OCI-LY3 (cell line): ENCODE measurements at regions not wholly inside any gene's neighbourhood (a gene's known extent, or its start where the extent isn't known, plus 50 kb on each side); places are given as distances from the start of the nearest gene placed in this dataset.

Experiments used
- H2AFZ ChIP-seq: fragments of 200-600, 300-600 bp; shearing (Covaris generic); 2 replicates; pipeline ENCODE4 v1.6.0; 2014; ENCODE audit warnings: antibody characterized with exemption, low read depth, low read length
- H3K27ac ChIP-seq: fragments of 200-600, 300-600 bp; sonication (generic); 2 replicates; pipeline ENCODE4 v1.5.1; 2014; ENCODE audit warnings: mild to moderate bottlenecking, low read length, moderate library complexity, mixed read lengths
- H3K27me3 ChIP-seq: fragments of 200-600, 300-600 bp; sonication (generic); 2 replicates; pipeline ENCODE4 v1.6.1; 2014; ENCODE audit warnings: low read depth, low read length, mixed read lengths
- H3K36me3 ChIP-seq: fragments of 200-600, 300-600 bp; sonication (generic); replicated peaks from 2 replicates; pipeline ENCODE3; 2014; ENCODE audit warnings: low read depth, low read length, mixed read lengths
- H3K4me1 ChIP-seq: fragments of 300-600, 200-600 bp; sonication (generic); 2 replicates; pipeline ENCODE4 v1.6.1; 2014; ENCODE audit warnings: low read length, mixed read lengths
- H3K4me2 ChIP-seq: fragments of 200-600, 300-600 bp; sonication (generic); 2 replicates; pipeline ENCODE4 v1.6.1; 2014; ENCODE audit warnings: low read length, mixed read lengths
- H3K4me3 ChIP-seq: fragments of 300-600, 200-600 bp; sonication (generic); 2 replicates; pipeline ENCODE4 v1.5.1; 2014; ENCODE audit warnings: antibody characterized with exemption, mild to moderate bottlenecking, low read length, moderate library complexity
- H3K79me2 ChIP-seq: fragments of 300-600, 200-600 bp; shearing (Covaris generic); 2 replicates; pipeline ENCODE4 v1.6.1; 2014; ENCODE audit warnings: mild to moderate bottlenecking, low read length, mixed read lengths
- H3K9ac ChIP-seq: fragments of 300-600, 200-600 bp; shearing (Covaris generic); 2 replicates; pipeline ENCODE4 v1.6.0; 2014; ENCODE audit warnings: mild to moderate bottlenecking, low read length, moderate library complexity
- H3K9me3 ChIP-seq: fragments of 200-600, 300-600 bp; shearing (Covaris generic); 2 replicates; pipeline ENCODE4 v1.6.1; 2014; ENCODE audit warnings: low read length, mixed read lengths; ENCODE audit not compliant: insufficient read depth
- H4K20me1 ChIP-seq: fragments of 200-600, 300-600 bp; sonication (generic); 2 replicates; pipeline ENCODE4 v1.6.1; 2016; ENCODE audit warnings: low read length, mixed read lengths; ENCODE audit not compliant: insufficient read depth
- CTCF ChIP-seq: fragments of 200-600, 300-600 bp; sonication (generic); IDR thresholded peaks from 2 replicates; pipeline ENCODE4 v1.5.1; 2014; ENCODE audit warnings: antibody characterized with exemption, low read length, low read depth
- EZH2phosphoT487 ChIP-seq: fragments of 200-600 bp; shearing (Covaris generic); IDR thresholded peaks from 2 replicates; pipeline ENCODE4 v1.6.1; 2018; ENCODE audit warnings: antibody characterized with exemption, mixed run types, low read depth

GRCh38 chr14:98785578-98785977 lies 486.4 kb downstream of the BCL11B start:
- Histone ChIP-seq H3K36me3 (peaks cover 14% of the 10 kb centered on the region), H3K4me1 (peaks cover 4% of the 10 kb centered on the region; the same call in 1 of the 2 replicates), H3K9me3 (no peaks in the 10 kb centered on the region; the same call in 1 of the 2 replicates), H2AFZ (no peak overlapping the region), H3K27ac (no peak overlapping the region), H3K9ac (no peak overlapping the region), H3K4me2 (no peak overlapping the region), H4K20me1 (no peaks in the 10 kb centered on the region), H3K4me3 (no peak overlapping the region), H3K27me3 (no peaks in the 10 kb centered on the region), H3K79me2 (no peaks in the 10 kb centered on the region)
- no peak for TF ChIP-seq CTCF
- TF ChIP-seq EZH2phosphoT487 = no peak

- no peaks in the 10 kb centered on the region for H3K27me3 ChIP-seq
- H3K79me2 ChIP-seq = no peaks in the 10 kb centered on the region
- no peak overlapping the region for H3K9ac ChIP-seq
These were observed 485.5 kb downstream of the BCL11B start for GRCh38 chr14:98786456-98786855.

GRCh38 chr14:98791661-98792060 lies 480.3 kb downstream of the BCL11B start:
- Histone ChIP-seq H3K79me2 (no peaks in the 10 kb centered on the region), H3K4me2 (peak overlapping the region; percentile 72), H2AFZ (no peak overlapping the region)

More at GRCh38 chr14:98786456-98786855, 485.5 kb downstream of the BCL11B start:
- H3K36me3 ChIP-seq = peaks cover 14% of the 10 kb centered on the region
- no peaks in the 10 kb centered on the region; the same call in 1 of the 2 replicates for H3K9me3 ChIP-seq
- H3K4me3 ChIP-seq = no peak overlapping the region
- H2AFZ ChIP-seq = no peak overlapping the region
- TF ChIP-seq EZH2phosphoT487 (no peak), CTCF (no peak)
- H3K4me2 ChIP-seq = no peak overlapping the region
- no peak overlapping the region for H3K27ac ChIP-seq
- peaks cover 12% of the 10 kb centered on the region for H3K4me1 ChIP-seq
- no peaks in the 10 kb centered on the region for H4K20me1 ChIP-seq

GRCh38 chr14:98792171-98792570 lies 479.8 kb downstream of the BCL11B start:
- Histone ChIP-seq H3K4me3 (peak overlapping the region; percentile 49), H3K9me3 (peaks cover 7% of the 10 kb centered on the region), H3K36me3 (peaks cover 27% of the 10 kb centered on the region), H3K4me2 (peak overlapping the region; percentile 72), H3K9ac (peak overlapping the region; percentile 56), H3K79me2 (no peaks in the 10 kb centered on the region), H3K4me1 (peaks cover 30% of the 10 kb centered on the region), H3K27ac (peak overlapping the region; percentile 93), H4K20me1 (no peaks in the 10 kb centered on the region), H2AFZ (no peak overlapping the region), H3K27me3 (no peaks in the 10 kb centered on the region)
- TF ChIP-seq CTCF = no peak
- no peak for TF ChIP-seq EZH2phosphoT487

More at GRCh38 chr14:98791661-98792060, 480.3 kb downstream of the BCL11B start:
- Histone ChIP-seq H3K9me3 (peaks cover 7% of the 10 kb centered on the region), H4K20me1 (no peaks in the 10 kb centered on the region), H3K27me3 (no peaks in the 10 kb centered on the region), H3K27ac (peak overlapping the region; percentile 93), H3K4me1 (peaks cover 30% of the 10 kb centered on the region), H3K9ac (peak overlapping the region; percentile 56), H3K36me3 (peaks cover 27% of the 10 kb centered on the region), H3K4me3 (peak overlapping the region; percentile 49)
- TF ChIP-seq CTCF (no peak), EZH2phosphoT487 (no peak)
